ENCODE measurements at regions not wholly inside any gene's neighbourhood (a gene's known extent, or its start where the extent isn't known, plus 50 kb on each side); places are given as distances from the start of the nearest gene placed in this dataset.

GRCh38 chr9:85147046-85147640 lies 477.6 kb downstream of the NTRK2 start:
- TF ChIP-seq, protein P1, sequence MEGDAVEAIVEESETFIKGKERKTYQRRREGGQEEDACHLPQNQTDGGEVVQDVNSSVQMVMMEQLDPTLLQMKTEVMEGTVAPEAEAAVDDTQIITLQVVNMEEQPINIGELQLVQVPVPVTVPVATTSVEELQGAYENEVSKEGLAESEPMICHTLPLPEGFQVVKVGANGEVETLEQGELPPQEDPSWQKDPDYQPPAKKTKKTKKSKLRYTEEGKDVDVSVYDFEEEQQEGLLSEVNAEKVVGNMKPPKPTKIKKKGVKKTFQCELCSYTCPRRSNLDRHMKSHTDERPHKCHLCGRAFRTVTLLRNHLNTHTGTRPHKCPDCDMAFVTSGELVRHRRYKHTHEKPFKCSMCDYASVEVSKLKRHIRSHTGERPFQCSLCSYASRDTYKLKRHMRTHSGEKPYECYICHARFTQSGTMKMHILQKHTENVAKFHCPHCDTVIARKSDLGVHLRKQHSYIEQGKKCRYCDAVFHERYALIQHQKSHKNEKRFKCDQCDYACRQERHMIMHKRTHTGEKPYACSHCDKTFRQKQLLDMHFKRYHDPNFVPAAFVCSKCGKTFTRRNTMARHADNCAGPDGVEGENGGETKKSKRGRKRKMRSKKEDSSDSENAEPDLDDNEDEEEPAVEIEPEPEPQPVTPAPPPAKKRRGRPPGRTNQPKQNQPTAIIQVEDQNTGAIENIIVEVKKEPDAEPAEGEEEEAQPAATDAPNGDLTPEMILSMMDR (tag by site-specific recombination; IDR thresholded peaks at IDR 0.05) = no peak
- TF ChIP-seq, protein P2, sequence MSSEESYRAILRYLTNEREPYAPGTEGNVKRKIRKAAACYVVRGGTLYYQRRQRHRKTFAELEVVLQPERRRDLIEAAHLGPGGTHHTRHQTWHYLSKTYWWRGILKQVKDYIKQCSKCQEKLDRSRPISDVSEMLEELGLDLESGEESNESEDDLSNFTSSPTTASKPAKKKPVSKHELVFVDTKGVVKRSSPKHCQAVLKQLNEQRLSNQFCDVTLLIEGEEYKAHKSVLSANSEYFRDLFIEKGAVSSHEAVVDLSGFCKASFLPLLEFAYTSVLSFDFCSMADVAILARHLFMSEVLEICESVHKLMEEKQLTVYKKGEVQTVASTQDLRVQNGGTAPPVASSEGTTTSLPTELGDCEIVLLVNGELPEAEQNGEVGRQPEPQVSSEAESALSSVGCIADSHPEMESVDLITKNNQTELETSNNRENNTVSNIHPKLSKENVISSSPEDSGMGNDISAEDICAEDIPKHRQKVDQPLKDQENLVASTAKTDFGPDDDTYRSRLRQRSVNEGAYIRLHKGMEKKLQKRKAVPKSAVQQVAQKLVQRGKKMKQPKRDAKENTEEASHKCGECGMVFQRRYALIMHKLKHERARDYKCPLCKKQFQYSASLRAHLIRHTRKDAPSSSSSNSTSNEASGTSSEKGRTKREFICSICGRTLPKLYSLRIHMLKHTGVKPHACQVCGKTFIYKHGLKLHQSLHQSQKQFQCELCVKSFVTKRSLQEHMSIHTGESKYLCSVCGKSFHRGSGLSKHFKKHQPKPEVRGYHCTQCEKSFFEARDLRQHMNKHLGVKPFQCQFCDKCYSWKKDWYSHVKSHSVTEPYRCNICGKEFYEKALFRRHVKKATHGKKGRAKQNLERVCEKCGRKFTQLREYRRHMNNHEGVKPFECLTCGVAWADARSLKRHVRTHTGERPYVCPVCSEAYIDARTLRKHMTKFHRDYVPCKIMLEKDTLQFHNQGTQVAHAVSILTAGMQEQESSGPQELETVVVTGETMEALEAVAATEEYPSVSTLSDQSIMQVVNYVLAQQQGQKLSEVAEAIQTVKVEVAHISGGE (tag by site-specific recombination; conservative IDR thresholded peaks at IDR 0.05; ENCODE audit: low read depth) = no peak
- no peak for TF ChIP-seq ZNF768 (tag by site-specific recombination; IDR thresholded peaks at IDR 0.05)
- TF ChIP-seq, protein P3, sequence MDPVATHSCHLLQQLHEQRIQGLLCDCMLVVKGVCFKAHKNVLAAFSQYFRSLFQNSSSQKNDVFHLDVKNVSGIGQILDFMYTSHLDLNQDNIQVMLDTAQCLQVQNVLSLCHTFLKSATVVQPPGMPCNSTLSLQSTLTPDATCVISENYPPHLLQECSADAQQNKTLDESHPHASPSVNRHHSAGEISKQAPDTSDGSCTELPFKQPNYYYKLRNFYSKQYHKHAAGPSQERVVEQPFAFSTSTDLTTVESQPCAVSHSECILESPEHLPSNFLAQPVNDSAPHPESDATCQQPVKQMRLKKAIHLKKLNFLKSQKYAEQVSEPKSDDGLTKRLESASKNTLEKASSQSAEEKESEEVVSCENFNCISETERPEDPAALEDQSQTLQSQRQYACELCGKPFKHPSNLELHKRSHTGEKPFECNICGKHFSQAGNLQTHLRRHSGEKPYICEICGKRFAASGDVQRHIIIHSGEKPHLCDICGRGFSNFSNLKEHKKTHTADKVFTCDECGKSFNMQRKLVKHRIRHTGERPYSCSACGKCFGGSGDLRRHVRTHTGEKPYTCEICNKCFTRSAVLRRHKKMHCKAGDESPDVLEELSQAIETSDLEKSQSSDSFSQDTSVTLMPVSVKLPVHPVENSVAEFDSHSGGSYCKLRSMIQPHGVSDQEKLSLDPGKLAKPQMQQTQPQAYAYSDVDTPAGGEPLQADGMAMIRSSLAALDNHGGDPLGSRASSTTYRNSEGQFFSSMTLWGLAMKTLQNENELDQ (tag by site-specific recombination; IDR thresholded peaks at IDR 0.05; ENCODE audit: low read depth) = no peak
- no peak for TF ChIP-seq ZBTB7A (tag by site-specific recombination; IDR thresholded peaks at IDR 0.05; ENCODE audit: low read depth)
- TF ChIP-seq, protein P4, sequence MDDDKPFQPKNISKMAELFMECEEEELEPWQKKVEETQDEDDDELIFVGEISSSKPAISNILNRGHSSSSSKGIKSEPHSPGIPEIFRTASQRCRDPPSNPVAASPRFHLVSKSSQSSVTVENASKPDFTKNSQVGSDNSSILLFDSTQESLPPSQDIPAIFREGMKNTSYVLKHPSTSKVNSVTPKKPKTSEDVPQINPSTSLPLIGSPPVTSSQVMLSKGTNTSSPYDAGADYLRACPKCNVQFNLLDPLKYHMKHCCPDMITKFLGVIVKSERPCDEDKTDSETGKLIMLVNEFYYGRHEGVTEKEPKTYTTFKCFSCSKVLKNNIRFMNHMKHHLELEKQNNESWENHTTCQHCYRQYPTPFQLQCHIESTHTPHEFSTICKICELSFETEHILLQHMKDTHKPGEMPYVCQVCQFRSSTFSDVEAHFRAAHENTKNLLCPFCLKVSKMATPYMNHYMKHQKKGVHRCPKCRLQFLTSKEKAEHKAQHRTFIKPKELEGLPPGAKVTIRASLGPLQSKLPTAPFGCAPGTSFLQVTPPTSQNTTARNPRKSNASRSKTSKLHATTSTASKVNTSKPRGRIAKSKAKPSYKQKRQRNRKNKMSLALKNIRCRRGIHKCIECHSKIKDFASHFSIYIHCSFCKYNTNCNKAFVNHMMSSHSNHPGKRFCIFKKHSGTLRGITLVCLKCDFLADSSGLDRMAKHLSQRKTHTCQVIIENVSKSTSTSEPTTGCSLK (tag by site-specific recombination; IDR thresholded peaks at IDR 0.05) = no peak
- TF ChIP-seq, protein P5, sequence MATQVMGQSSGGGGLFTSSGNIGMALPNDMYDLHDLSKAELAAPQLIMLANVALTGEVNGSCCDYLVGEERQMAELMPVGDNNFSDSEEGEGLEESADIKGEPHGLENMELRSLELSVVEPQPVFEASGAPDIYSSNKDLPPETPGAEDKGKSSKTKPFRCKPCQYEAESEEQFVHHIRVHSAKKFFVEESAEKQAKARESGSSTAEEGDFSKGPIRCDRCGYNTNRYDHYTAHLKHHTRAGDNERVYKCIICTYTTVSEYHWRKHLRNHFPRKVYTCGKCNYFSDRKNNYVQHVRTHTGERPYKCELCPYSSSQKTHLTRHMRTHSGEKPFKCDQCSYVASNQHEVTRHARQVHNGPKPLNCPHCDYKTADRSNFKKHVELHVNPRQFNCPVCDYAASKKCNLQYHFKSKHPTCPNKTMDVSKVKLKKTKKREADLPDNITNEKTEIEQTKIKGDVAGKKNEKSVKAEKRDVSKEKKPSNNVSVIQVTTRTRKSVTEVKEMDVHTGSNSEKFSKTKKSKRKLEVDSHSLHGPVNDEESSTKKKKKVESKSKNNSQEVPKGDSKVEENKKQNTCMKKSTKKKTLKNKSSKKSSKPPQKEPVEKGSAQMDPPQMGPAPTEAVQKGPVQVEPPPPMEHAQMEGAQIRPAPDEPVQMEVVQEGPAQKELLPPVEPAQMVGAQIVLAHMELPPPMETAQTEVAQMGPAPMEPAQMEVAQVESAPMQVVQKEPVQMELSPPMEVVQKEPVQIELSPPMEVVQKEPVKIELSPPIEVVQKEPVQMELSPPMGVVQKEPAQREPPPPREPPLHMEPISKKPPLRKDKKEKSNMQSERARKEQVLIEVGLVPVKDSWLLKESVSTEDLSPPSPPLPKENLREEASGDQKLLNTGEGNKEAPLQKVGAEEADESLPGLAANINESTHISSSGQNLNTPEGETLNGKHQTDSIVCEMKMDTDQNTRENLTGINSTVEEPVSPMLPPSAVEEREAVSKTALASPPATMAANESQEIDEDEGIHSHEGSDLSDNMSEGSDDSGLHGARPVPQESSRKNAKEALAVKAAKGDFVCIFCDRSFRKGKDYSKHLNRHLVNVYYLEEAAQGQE (tag by site-specific recombination; IDR thresholded peaks at IDR 0.05) = no peak
- TF ChIP-seq SP3 (tag by site-specific recombination; IDR thresholded peaks at IDR 0.05) = no peak
- no peak for TF ChIP-seq KLF9 (tag by site-specific recombination; IDR thresholded peaks at IDR 0.05; ENCODE audit: low read depth)
- no peak for TF ChIP-seq MYNN (tag by site-specific recombination; IDR thresholded peaks at IDR 0.05; ENCODE audit: borderline replicate concordance)
- TF ChIP-seq ZNF76 (tag by site-specific recombination; IDR thresholded peaks at IDR 0.05; ENCODE audit: borderline replicate concordance, low read depth) = no peak
- TF ChIP-seq TRIM28 (IDR thresholded peaks at IDR 0.05; ENCODE audit: borderline replicate concordance, low read length) = no peak
- no peak for TF ChIP-seq SALL2 (tag by site-specific recombination; IDR thresholded peaks at IDR 0.05; ENCODE audit: borderline replicate concordance)
- TF ChIP-seq, protein P6, sequence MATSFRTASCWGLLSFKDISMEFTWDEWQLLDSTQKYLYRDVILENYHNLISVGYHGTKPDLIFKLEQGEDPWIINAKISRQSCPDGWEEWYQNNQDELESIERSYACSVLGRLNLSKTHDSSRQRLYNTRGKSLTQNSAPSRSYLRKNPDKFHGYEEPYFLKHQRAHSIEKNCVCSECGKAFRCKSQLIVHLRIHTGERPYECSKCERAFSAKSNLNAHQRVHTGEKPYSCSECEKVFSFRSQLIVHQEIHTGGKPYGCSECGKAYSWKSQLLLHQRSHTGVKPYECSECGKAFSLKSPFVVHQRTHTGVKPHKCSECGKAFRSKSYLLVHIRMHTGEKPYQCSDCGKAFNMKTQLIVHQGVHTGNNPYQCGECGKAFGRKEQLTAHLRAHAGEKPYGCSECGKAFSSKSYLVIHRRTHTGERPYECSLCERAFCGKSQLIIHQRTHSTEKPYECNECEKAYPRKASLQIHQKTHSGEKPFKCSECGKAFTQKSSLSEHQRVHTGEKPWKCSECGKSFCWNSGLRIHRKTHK (tag by site-specific recombination; IDR thresholded peaks at IDR 0.05) = no peak
